GM19240 (cell line): ENCODE measurements at regions not wholly inside any gene's neighbourhood (a gene's known extent, or its start where the extent isn't known, plus 50 kb on each side); places are given as distances from the start of the nearest gene placed in this dataset.

Experiments used
- DNase-seq: peaks from one replicate; pipeline ENCODE4 v3.0.0; 2011; ENCODE audit warnings: low spot score; ENCODE audit not compliant: insufficient read length

GRCh38 chr10:2641028-2641427, 426.3 kb upstream of the PFKP start:
- no peak for DNase-seq

- DNase-seq = no peak
These were observed 433.7 kb upstream of the PFKP start for GRCh38 chr10:2633630-2634029.

- DNase-seq = no peak
These were observed 435.7 kb upstream of the PFKP start for GRCh38 chr10:2631557-2632205.

- no peak for DNase-seq
These were observed 438.6 kb upstream of the PFKP start for GRCh38 chr10:2628705-2629104.

- no peak for DNase-seq
These were observed 439.4 kb upstream of the PFKP start for GRCh38 chr10:2627969-2628368.

- no peak for DNase-seq
These were observed 442.3 kb upstream of the PFKP start for GRCh38 chr10:2625094-2625493.

GRCh38 chr10:2623675-2624274, 443.6 kb upstream of the PFKP start:
- DNase-seq = no peak

- no peak for DNase-seq
These were observed 446.4 kb upstream of the PFKP start for GRCh38 chr10:2620827-2621521.

- DNase-seq = no peak
These were observed 447.4 kb upstream of the PFKP start for GRCh38 chr10:2619916-2620315.

GRCh38 chr10:2619472-2619871, 447.9 kb upstream of the PFKP start:
- no peak for DNase-seq

- no peak for DNase-seq
These were observed 448.7 kb upstream of the PFKP start for GRCh38 chr10:2618690-2619089.

- no peak for DNase-seq
These were observed 451.1 kb upstream of the PFKP start for GRCh38 chr10:2616215-2616614.

GRCh38 chr10:2611603-2612002, 455.7 kb upstream of the PFKP start:
- no peak for DNase-seq

GRCh38 chr10:2610946-2611345, 456.4 kb upstream of the PFKP start:
- DNase-seq = no peak

GRCh38 chr10:2604891-2605290, 462.5 kb upstream of the PFKP start:
- no peak for DNase-seq

- no peak for DNase-seq
These were observed 467.8 kb upstream of the PFKP start for GRCh38 chr10:2599571-2599970.

GRCh38 chr10:2592360-2593160, 474.8 kb upstream of the PFKP start:
- no peak for DNase-seq

GRCh38 chr10:2589196-2589595, 478.2 kb upstream of the PFKP start:
- DNase-seq = no peak

GRCh38 chr10:2584385-2584784, 483.0 kb upstream of the PFKP start:
- no peak for DNase-seq

- no peak for DNase-seq
These were observed 490.5 kb upstream of the PFKP start for GRCh38 chr10:2576892-2577291.

GRCh38 chr10:2575460-2575859, 491.9 kb upstream of the PFKP start:
- no peak for DNase-seq

GRCh38 chr10:2572611-2573010, 494.7 kb upstream of the PFKP start:
- DNase-seq = no peak
